B cell (primary cell): ENCODE measurements at regions not wholly inside any gene's neighbourhood (a gene's known extent, or its start where the extent isn't known, plus 50 kb on each side); places are given as distances from the start of the nearest gene placed in this dataset.

Experiments used
- CTCF ChIP-seq: fragments of 200-600 bp; IDR thresholded peaks from one replicate; pipeline ENCODE4 v1.8.0; 2022; ENCODE audit warnings: antibody characterized with exemption, mild to moderate bottlenecking
- EZH2 ChIP-seq: IDR thresholded peaks from 2 replicates; pipeline ENCODE4 v1.6.1; 2012; ENCODE audit warnings: borderline replicate concordance, low read depth, mild to moderate bottlenecking, moderate library complexity, low read length; ENCODE audit not compliant: insufficient read depth, poor library complexity, severe bottlenecking

- TF ChIP-seq CTCF (no peak), EZH2 (no peak)
Measured at GRCh38 chr6:120584111-120584760, 750.0 kb downstream of the TBC1D32 start.
